K562 (cell line): ENCODE measurements at regions not wholly inside any gene's neighbourhood (a gene's known extent, or its start where the extent isn't known, plus 50 kb on each side); places are given as distances from the start of the nearest gene placed in this dataset.

Experiments used
- ATAC-seq: fragments of 200-7000 bp; cut with Tn5 transposase; 3 replicates; pipeline ENCODE4 v1.9.1; 2020; ENCODE audit warnings: moderate library complexity
- BruUV-seq: library from RNA; stranded (reverse); fragments of 400-500 nt; replicated peaks from 2 replicates; lab custom pipeline; 2021; lab: Mats Ljungman, UMichigan
- CTCF ChIA-PET: fragments of 300-600 bp; formaldehyde crosslinking; extraction: SDS; loops from one replicate; lab custom pipeline; 2021; ENCODE audit warnings: low intra/inter-chr PET ratio; lab: Yijun Ruan, JAX
- POLR2A ChIA-PET: fragments of 300-600, 350-650 bp; sonication (Branson Sonifier 250); formaldehyde crosslinking; extraction: SDS; loops from one replicate; lab custom pipeline; 2021; ENCODE audit warnings: antibody characterized with exemption, inconsistent platforms; lab: Yijun Ruan, JAX
- DNase-seq, 4 experiments: peaks; one replicate each; pipeline versions ENCODE4 v3.0.0 to v3.0.0-alpha.2; 2011 to 2018; ENCODE audit warnings: low spot score in 3 of 4, mixed read lengths in 3 of 4; ENCODE audit errors: extremely low read depth in 1 of 4
- FAIRE-seq: peaks from 2 replicates; lab custom pipeline; 2011; peaks lifted over from hg19 to GRCh38; lab: Jason Lieb, UNC
- H2AFZ ChIP-seq: 2 replicates; pipeline ENCODE4 v1.6.0; 2011; ENCODE audit warnings: low read depth, low read length, control low read depth, inconsistent platforms
- H3K27ac ChIP-seq: fragments of 200-600 bp; 3 replicates; pipeline ENCODE4 v1.8.0; 2011; ENCODE audit warnings: low read depth, mild to moderate bottlenecking, control low read depth, inconsistent platforms, low read length, moderate library complexity, mixed read lengths; ENCODE audit errors: extremely low read depth
- H3K27me3 ChIP-seq, 2 experiments: fragments of 300-600 bp in 1 of 2; 2 replicates in 1 of 2; 3 replicates in 1 of 2; pipeline versions ENCODE4 v1.6.0 to v1.8.0; 2011; ENCODE audit warnings: inconsistent platforms in 2 of 2, low read length in 2 of 2, mild to moderate bottlenecking in 1 of 2, mixed read lengths in 1 of 2, moderate library complexity in 1 of 2; ENCODE audit not compliant: control insufficient read depth in 2 of 2, insufficient read depth in 2 of 2
- H3K36me3 ChIP-seq: fragments of 300-600 bp; 3 replicates; pipeline ENCODE4 v1.8.0; 2011; ENCODE audit warnings: mild to moderate bottlenecking, low read length, inconsistent platforms; ENCODE audit not compliant: control insufficient read depth, insufficient read depth
- H3K4me1 ChIP-seq, 2 experiments: fragments of 200-600 bp in 1 of 2; replicated peaks in 1 of 2; 2 replicates in 1 of 2; 3 replicates in 1 of 2; pipeline versions ENCODE4 v1.5.1 to v1.8.0; 2011; ENCODE audit warnings: inconsistent platforms in 2 of 2, low read length in 2 of 2, mild to moderate bottlenecking in 1 of 2, mixed read lengths in 1 of 2, moderate library complexity in 1 of 2; ENCODE audit not compliant: control insufficient read depth in 2 of 2, insufficient read depth in 2 of 2
- H3K4me2 ChIP-seq: 2 replicates; pipeline ENCODE4 v1.6.1; 2011; ENCODE audit warnings: low read length, control low read depth, inconsistent platforms, mixed read lengths; ENCODE audit not compliant: insufficient read depth
- H3K4me3 ChIP-seq: fragments of 200-600 bp; sonication (generic), shearing (Covaris generic); 2 replicates; pipeline ENCODE4 v1.5.1; 2016; ENCODE audit warnings: control low read depth, inconsistent platforms
- H3K79me2 ChIP-seq: fragments of 200-600 bp; 3 replicates; pipeline ENCODE4 v1.8.0; 2011; ENCODE audit warnings: low read length, inconsistent platforms; ENCODE audit not compliant: control insufficient read depth, insufficient read depth
- H3K9ac ChIP-seq, 2 experiments: 2 replicates each; pipeline versions ENCODE4 v1.6.0 to v1.6.1; 2011; ENCODE audit warnings: low read depth in 2 of 2, low read length in 2 of 2, control low read depth in 1 of 2, inconsistent platforms in 1 of 2, mild to moderate bottlenecking in 1 of 2, mixed read lengths in 1 of 2; ENCODE audit not compliant: insufficient read depth in 1 of 2
- H3K9me1 ChIP-seq: one replicate; pipeline ENCODE4 v1.6.0; 2011; ENCODE audit warnings: inconsistent platforms, mild to moderate bottlenecking, low read length, moderate library complexity; ENCODE audit not compliant: control insufficient read depth, insufficient read depth
- H3K9me3 ChIP-seq: replicated peaks from 2 replicates; pipeline ENCODE4 v1.5.1; 2011; ENCODE audit warnings: low read depth, low read length, inconsistent platforms; ENCODE audit not compliant: control insufficient read depth, insufficient read depth
- H4K20me1 ChIP-seq: replicated peaks from 2 replicates; pipeline ENCODE4 v1.6.1; 2011; ENCODE audit warnings: low read length, inconsistent platforms, mixed read lengths; ENCODE audit not compliant: control insufficient read depth, insufficient read depth
- ASH1L ChIP-seq: fragments of 450-650 bp; IDR thresholded peaks from 2 replicates; pipeline ENCODE4 v1.6.1; 2018; ENCODE audit warnings: borderline replicate concordance, mild to moderate bottlenecking, low read depth; ENCODE audit not compliant: partially characterized antibody
- ATF7 ChIP-seq: fragments of 450-650 bp; IDR thresholded peaks from 2 replicates; pipeline ENCODE4 v1.7.1; 2014; ENCODE audit warnings: mild to moderate bottlenecking, moderate library complexity
- BMI1 ChIP-seq: fragments of 150-350 bp; IDR thresholded peaks from 2 replicates; pipeline ENCODE4 v1.6.1; 2014; ENCODE audit warnings: low read length
- CHAMP1 ChIP-seq: fragments of 450-650 bp; IDR thresholded peaks from 2 replicates; pipeline ENCODE4 v1.6.1; 2016; ENCODE audit warnings: mild to moderate bottlenecking
- ESRRB ChIP-seq: fragments of 250-450 bp; sonication (Bioruptor Pico); IDR thresholded peaks from 2 replicates; pipeline ENCODE4 v1.5.0; 2020; ENCODE audit warnings: mild to moderate bottlenecking, moderate library complexity, borderline replicate concordance
- HDAC3 ChIP-seq: fragments of 450-650 bp; IDR thresholded peaks from 2 replicates; pipeline ENCODE4 v1.6.1; 2018; ENCODE audit warnings: borderline replicate concordance, mild to moderate bottlenecking, moderate library complexity; ENCODE audit not compliant: partially characterized antibody
- KDM1A ChIP-seq, 2 experiments: fragments of 450-650 bp; IDR thresholded peaks; 2 replicates each; pipeline ENCODE4 v1.6.1; 2016; ENCODE audit warnings: mild to moderate bottlenecking in 2 of 2
- PCBP2 ChIP-seq: fragments of 200-400 bp; formaldehyde crosslinking; IDR thresholded peaks from 2 replicates; pipeline ENCODE4 v1.6.1; 2018; ENCODE audit warnings: low read length, low read depth, mild to moderate bottlenecking, moderate library complexity; ENCODE audit not compliant: poor library complexity, severe bottlenecking
- PHF21A ChIP-seq: fragments of 450-650 bp; IDR thresholded peaks from 2 replicates; pipeline ENCODE4 v1.6.1; 2017; ENCODE audit warnings: low read depth, borderline replicate concordance
- SLC30A9 ChIP-seq: fragments of 250-450 bp; sonication (Bioruptor Pico); IDR thresholded peaks from 2 replicates; pipeline ENCODE4 v1.8.0; 2022; ENCODE audit warnings: mild to moderate bottlenecking, moderate library complexity
- SRSF3 ChIP-seq: fragments of 200-400 bp; formaldehyde crosslinking; IDR thresholded peaks from 2 replicates; pipeline ENCODE4 v1.6.1; 2016; ENCODE audit warnings: mild to moderate bottlenecking, low read length, moderate library complexity; ENCODE audit not compliant: insufficient read depth
- TARDBP ChIP-seq: fragments of 450-650 bp; IDR thresholded peaks from 2 replicates; pipeline ENCODE4 v1.6.1; 2016
- U2AF1 ChIP-seq: fragments of 200-400 bp; formaldehyde crosslinking; optimal IDR thresholded peaks from 2 replicates; pipeline ENCODE3; 2017; ENCODE audit warnings: mild to moderate bottlenecking, low read depth, low read length, moderate library complexity
- WGBS: fragments of 100-300 bp; shearing (Covaris generic); methylation state at CpG from one replicate; pipeline ENCODE4 v1.1.6; 2016; ENCODE audit warnings: low coverage, mixed read lengths; ENCODE audit not compliant: insufficient coverage; ENCODE audit errors: missing lambda C conversion rate; 5-methylcytosine and 5-hydroxymethylcytosine counted together
- in situ Hi-C: fragments of 300-500 bp; cut with MboI; formaldehyde crosslinking; loops from 4 replicates; pipeline ENCODE4 v1.15.0; 2018; ENCODE audit warnings: inconsistent platforms, mixed read lengths
- intact Hi-C: fragments of 100-400 bp; cut with micrococcal nuclease; formaldehyde crosslinking; loops from 2 replicates; pipeline ENCODE4 v1.14.2; 2022
- TF ChIP-seq, protein P1 (sequence below): fragments of 250-450 bp; sonication (Bioruptor Pico); IDR thresholded peaks from 2 replicates; pipeline ENCODE4 v1.5.0; 2021; ENCODE audit warnings: mild to moderate bottlenecking, borderline replicate concordance
- TF ChIP-seq, protein P2 (sequence below): sonication (generic); formaldehyde crosslinking; IDR thresholded peaks from 2 replicates; pipeline ENCODE4 v1.8.1; 2023; ENCODE audit warnings: mild to moderate bottlenecking, missing genetic modification reagents, moderate library complexity
- TF ChIP-seq, protein P3 (sequence below): fragments of 450-650 bp; formaldehyde crosslinking; IDR thresholded peaks from 2 replicates; pipeline ENCODE4 v1.4.0; 2022; ENCODE audit warnings: mild to moderate bottlenecking, moderate library complexity

DNA sequence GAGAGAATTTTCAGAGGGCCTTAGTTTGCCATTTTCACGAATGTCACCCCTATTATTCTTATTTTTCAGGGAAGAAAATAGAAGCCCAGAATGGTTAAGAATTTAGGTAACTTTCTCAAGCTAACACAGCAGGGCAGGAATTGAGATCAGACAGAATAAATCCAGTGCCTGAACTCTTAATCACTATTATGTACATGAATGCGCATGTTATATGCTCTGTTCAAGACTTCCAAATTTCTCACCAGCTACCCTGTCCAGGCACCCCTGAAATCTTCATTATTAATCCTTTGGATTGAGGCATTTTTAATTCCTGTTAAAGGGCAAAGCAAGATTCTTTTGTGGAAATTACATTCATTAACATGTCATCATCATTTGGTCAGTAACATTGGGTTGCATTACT is 218.4 kb downstream of the ACTR3 start:
- H3K4me2 ChIP-seq: no peak overlapping the region
- H3K9me3 ChIP-seq: no peaks in the 10 kb centered on the region
- CTCF ChIA-PET: no interaction called here
- TF ChIP-seq, protein P1, sequence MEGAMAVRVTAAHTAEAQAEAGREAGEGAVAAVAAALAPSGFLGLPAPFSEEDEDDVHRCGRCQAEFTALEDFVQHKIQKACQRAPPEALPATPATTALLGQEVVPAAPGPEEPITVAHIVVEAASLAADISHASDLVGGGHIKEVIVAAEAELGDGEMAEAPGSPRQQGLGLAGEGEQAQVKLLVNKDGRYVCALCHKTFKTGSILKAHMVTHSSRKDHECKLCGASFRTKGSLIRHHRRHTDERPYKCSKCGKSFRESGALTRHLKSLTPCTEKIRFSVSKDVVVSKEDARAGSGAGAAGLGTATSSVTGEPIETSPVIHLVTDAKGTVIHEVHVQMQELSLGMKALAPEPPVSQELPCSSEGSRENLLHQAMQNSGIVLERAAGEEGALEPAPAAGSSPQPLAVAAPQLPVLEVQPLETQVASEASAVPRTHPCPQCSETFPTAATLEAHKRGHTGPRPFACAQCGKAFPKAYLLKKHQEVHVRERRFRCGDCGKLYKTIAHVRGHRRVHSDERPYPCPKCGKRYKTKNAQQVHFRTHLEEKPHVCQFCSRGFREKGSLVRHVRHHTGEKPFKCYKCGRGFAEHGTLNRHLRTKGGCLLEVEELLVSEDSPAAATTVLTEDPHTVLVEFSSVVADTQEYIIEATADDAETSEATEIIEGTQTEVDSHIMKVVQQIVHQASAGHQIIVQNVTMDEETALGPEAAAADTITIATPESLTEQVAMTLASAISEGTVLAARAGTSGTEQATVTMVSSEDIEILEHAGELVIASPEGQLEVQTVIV (CRISPR knock-in tag): no peak
- TF ChIP-seq KDM1A (IDR thresholded peaks at IDR 0.05): no peak
- TF ChIP-seq ASH1L: no peak
- no peak for TF ChIP-seq PCBP2
- TF ChIP-seq SRSF3: no peak
- TF ChIP-seq TARDBP: no peak
- TF ChIP-seq HDAC3: no peak
- TF ChIP-seq, protein P2, sequence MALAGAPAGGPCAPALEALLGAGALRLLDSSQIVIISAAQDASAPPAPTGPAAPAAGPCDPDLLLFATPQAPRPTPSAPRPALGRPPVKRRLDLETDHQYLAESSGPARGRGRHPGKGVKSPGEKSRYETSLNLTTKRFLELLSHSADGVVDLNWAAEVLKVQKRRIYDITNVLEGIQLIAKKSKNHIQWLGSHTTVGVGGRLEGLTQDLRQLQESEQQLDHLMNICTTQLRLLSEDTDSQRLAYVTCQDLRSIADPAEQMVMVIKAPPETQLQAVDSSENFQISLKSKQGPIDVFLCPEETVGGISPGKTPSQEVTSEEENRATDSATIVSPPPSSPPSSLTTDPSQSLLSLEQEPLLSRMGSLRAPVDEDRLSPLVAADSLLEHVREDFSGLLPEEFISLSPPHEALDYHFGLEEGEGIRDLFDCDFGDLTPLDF (CRISPR knock-in tag): no peak
- no peak for TF ChIP-seq ESRRB (CRISPR knock-in tag)
- TF ChIP-seq, protein P3, sequence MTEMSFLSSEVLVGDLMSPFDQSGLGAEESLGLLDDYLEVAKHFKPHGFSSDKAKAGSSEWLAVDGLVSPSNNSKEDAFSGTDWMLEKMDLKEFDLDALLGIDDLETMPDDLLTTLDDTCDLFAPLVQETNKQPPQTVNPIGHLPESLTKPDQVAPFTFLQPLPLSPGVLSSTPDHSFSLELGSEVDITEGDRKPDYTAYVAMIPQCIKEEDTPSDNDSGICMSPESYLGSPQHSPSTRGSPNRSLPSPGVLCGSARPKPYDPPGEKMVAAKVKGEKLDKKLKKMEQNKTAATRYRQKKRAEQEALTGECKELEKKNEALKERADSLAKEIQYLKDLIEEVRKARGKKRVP (CRISPR knock-in tag): no peak
- no peak for TF ChIP-seq U2AF1
- TF ChIP-seq PHF21A: no peak
- TF ChIP-seq CHAMP1: no peak
- TF ChIP-seq SLC30A9 (CRISPR knock-in tag): no peak
- no peak for TF ChIP-seq ATF7
- no peak for TF ChIP-seq BMI1
- TF ChIP-seq, all 486 proteins: peak for 0
- Histone ChIP-seq H3K9me1 (no peaks in the 10 kb centered on the region), H3K27ac (no peak overlapping the region), H3K4me1 (no peaks in the 10 kb centered on the region), H3K9ac (no peak overlapping the region), H2AFZ (no peak overlapping the region), H3K79me2 (no peaks in the 10 kb centered on the region), H4K20me1 (no peaks in the 10 kb centered on the region), H3K4me3 (no peak overlapping the region), H3K27me3 (no peaks in the 10 kb centered on the region), H3K36me3 (no peaks in the 10 kb centered on the region)
- DNase-seq: no peak
- in situ Hi-C loops (no loop called here), intact Hi-C loops (no loop called here)
- FAIRE-seq: no peak
- WGBS: 8% methylated on average over 2 of the region's 2 CpGs
- ATAC-seq: no peak
- POLR2A ChIA-PET: interaction anchor here (0.8 kb wide), 1 partner anchor 9 kb away, joined by 3 read pairs; no protein-coding TSS in a partner anchor
- BruUV-seq: no TSS peak
